ENCODE measurements at regions not wholly inside any gene's neighbourhood (a gene's known extent, or its start where the extent isn't known, plus 50 kb on each side); places are given as distances from the start of the nearest gene placed in this dataset.

DNA sequence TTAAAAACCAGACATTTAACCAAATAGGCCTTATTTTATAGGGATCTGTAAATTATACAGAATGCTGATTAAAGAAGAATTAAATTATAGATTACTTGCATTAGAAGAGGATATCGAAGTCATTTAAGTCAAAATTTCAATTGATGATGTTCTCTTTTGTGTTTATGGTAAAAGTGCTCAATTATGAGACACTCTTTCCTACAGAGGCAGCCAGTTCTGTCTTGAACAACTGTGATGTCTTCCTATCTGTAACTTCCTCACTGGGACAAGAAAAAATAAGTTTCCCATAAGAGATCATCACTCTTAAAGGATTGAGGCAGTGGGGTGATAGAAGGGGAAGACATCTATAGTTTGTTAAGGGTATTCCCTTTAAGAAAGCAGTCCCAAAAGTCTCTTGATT is 613.5 kb downstream of the INSC start:
- Histone ChIP-seq H3K4me3 (ENCODE audit: low read length) (no peak overlapping the region), H3K36me3 (ENCODE audit: insufficient read depth, low read length) (no peaks in the 10 kb centered on the region), H3K27ac (ENCODE audit: low read depth, low read length) (no peak overlapping the region), H3K27me3 (ENCODE audit: insufficient read depth, low read length, poor library complexity, severe bottlenecking) (no peaks in the 10 kb centered on the region), H3K4me1 (ENCODE audit: insufficient read depth, low read length) (no peaks in the 10 kb centered on the region), H3K9me3 (ENCODE audit: low read length) (no peaks in the 10 kb centered on the region)
- Mint-ChIP-seq H3K27ac (no peak overlapping the region), H3K4me1 (no peaks in the 10 kb centered on the region), H3K9me3 (peaks cover 0 to 9% (median 0%) of the 10 kb centered on the region in 5 donors), H3K4me3 (no peak overlapping the region), H3K36me3 (no peaks in the 10 kb centered on the region), H3K27me3 (no peaks in the 10 kb centered on the region)
- ChIA-PET POLR2A (no interaction called here), CTCF (interaction anchor here (1.3 kb wide), 1 partner anchor 8 kb away, joined by 3 read pairs; no protein-coding TSS in a partner anchor)
- no peak for DNase-seq

DNA sequence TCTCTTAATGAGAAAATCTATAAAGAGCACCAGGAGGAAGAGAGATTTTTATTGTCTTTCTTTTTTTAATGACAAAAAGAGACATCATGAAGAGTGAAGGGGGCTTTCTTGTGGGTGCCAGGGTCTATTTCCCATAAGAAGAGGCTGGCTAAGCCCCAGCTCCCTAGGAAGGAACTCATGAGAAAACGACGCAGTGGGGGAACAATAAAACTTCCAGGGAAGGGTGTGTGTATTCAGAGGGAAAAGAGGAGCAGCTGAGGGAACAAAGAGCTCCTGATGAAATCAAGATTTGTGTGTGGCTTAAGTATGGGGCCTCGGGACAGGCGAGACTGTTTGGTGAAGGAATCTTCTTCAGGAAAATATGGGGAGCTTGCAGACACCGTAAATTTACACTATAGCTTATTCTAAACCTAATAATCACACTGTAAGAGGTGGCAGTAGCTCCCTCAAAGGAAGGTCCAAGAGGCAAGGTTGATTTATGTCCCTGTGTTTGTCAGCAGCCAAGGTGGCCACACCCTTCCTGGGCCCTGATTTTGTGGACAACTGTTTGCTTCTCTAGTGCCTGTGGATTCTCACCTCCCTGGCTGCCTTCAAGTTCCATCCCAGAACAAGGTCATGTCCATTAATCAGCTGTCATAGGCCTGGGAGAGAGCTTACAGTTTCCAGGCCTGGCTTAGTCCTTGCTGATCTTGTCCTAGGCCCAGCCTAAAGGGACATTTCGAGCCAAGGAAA is 615.7 kb downstream of the INSC start:
- Histone ChIP-seq H3K27ac (ENCODE audit: low read depth, low read length) (no peak overlapping the region), H3K9me3 (ENCODE audit: low read length) (no peaks in the 10 kb centered on the region), H3K4me3 (ENCODE audit: low read length) (no peak overlapping the region), H3K27me3 (ENCODE audit: insufficient read depth, low read length, poor library complexity, severe bottlenecking) (no peaks in the 10 kb centered on the region), H3K36me3 (ENCODE audit: insufficient read depth, low read length) (no peaks in the 10 kb centered on the region), H3K4me1 (ENCODE audit: insufficient read depth, low read length) (no peaks in the 10 kb centered on the region)
- no peaks in the 10 kb centered on the region for H3K36me3 Mint-ChIP-seq
- no peak overlapping the region for H3K27ac Mint-ChIP-seq
- no peak for DNase-seq
- H3K9me3 Mint-ChIP-seq = peaks cover 0 to 5% (median 0%) of the 10 kb centered on the region in 5 donors
- no peaks in the 10 kb centered on the region for H3K27me3 Mint-ChIP-seq
- no peaks in the 10 kb centered on the region for H3K4me1 Mint-ChIP-seq
- POLR2A ChIA-PET = no interaction called here
- H3K4me3 Mint-ChIP-seq = no peak overlapping the region
- CTCF ChIA-PET = no interaction called here

DNA sequence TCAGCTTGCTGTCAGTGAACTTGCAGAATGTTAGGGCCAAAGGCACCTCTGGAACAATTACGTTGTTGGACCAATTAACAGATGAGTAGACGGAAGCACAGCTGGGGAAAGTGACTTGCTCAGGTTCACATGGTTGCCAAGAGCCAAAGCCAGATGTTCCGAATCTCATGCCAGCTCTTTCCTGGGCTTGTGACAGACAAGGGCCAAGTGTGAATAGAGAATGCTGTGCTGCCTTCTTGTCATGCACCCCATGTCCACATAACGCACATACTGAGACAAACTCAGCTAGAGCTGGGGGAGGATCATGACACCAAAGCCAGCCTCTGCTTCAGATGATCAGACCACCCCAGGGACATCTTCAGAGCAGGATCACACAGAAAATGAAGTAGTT is 616.3 kb downstream of the INSC start:
- Histone ChIP-seq H3K4me3 (ENCODE audit: low read length) (no peak overlapping the region), H3K27me3 (ENCODE audit: insufficient read depth, low read length, poor library complexity, severe bottlenecking) (no peaks in the 10 kb centered on the region), H3K4me1 (ENCODE audit: insufficient read depth, low read length) (no peaks in the 10 kb centered on the region), H3K9me3 (ENCODE audit: low read length) (no peaks in the 10 kb centered on the region), H3K27ac (ENCODE audit: low read depth, low read length) (no peak overlapping the region), H3K36me3 (ENCODE audit: insufficient read depth, low read length) (no peaks in the 10 kb centered on the region)
- Mint-ChIP-seq H3K4me3 (no peak overlapping the region), H3K27me3 (no peaks in the 10 kb centered on the region), H3K9me3 (peaks cover 0 to 5% (median 0%) of the 10 kb centered on the region in 5 donors), H3K4me1 (no peaks in the 10 kb centered on the region), H3K27ac (no peak overlapping the region), H3K36me3 (no peaks in the 10 kb centered on the region)
- DNase-seq = no peak
- POLR2A ChIA-PET = no interaction called here
- CTCF ChIA-PET = no interaction called here

DNA sequence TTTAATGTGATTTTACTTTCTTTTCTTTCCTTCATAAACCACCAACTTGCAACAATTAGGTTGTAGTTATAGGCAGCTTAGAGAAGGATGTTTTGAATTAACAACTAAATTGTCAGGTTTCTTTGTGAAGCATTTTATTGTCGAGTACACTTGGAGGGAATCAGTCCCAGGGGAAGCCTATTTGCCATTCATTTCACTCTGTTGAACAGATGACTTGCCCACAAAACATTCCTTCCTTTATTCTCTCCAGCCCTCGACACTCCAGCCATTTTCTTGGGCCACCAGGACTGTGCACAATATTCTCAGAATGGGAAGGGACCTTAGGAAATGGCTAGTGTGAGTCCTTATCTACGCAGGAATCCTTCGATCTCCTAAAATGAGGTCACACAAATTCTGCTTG is 620.6 kb downstream of the SOX6 start:
- CTCF ChIA-PET = no interaction called here
- Mint-ChIP-seq H3K27me3 (peaks cover 0 to 4% of the 10 kb centered on the region in 2 donors), H3K4me3 (no peak overlapping the region), H3K36me3 (no peaks in the 10 kb centered on the region), H3K27ac (no peak overlapping the region), H3K9me3 (peaks cover 0 to 2% (median 0%) of the 10 kb centered on the region in 5 donors), H3K4me1 (no peaks in the 10 kb centered on the region)
- no peak for DNase-seq
- no peaks in the 10 kb centered on the region for H3K4me1 ChIP-seq (ENCODE audit: insufficient read depth, low read length)
- H3K27ac ChIP-seq (ENCODE audit: low read depth, low read length) = no peak overlapping the region
- H3K4me3 ChIP-seq (ENCODE audit: low read length) = no peak overlapping the region
- H3K36me3 ChIP-seq (ENCODE audit: insufficient read depth, low read length) = no peaks in the 10 kb centered on the region
- H3K27me3 ChIP-seq (ENCODE audit: insufficient read depth, low read length, poor library complexity, severe bottlenecking) = no peaks in the 10 kb centered on the region
- no peaks in the 10 kb centered on the region for H3K9me3 ChIP-seq (ENCODE audit: low read length)
- POLR2A ChIA-PET = no interaction called here

DNA sequence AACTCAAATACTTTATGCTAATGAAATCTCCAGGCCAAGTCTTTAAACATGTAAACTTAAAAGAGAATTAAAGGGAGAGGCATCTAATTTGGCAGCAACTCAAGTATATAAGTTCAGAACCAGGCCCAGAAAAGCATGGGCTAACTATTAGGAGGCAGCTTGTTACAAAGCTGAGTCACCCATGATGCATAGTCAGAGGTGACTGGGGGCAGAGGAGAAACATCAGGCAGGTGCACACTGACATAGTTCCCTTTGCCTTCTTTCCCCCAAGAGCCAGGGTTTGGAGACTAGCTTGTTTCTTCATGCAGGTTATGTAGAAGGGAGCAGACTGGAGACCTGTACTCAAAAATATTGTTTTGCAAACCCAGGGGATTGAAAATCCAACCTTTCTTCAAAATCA is 619.0 kb downstream of the SOX6 start:
- H3K36me3 ChIP-seq (ENCODE audit: insufficient read depth, low read length) = no peaks in the 10 kb centered on the region
- POLR2A ChIA-PET = no interaction called here
- CTCF ChIA-PET = interaction anchor here (1.5 kb wide), 1 partner anchor 9 kb away, joined by 3 read pairs; no protein-coding TSS in a partner anchor
- H3K27me3 Mint-ChIP-seq = peaks cover 0 to 7% of the 10 kb centered on the region in 2 donors
- H3K27ac Mint-ChIP-seq = no peak overlapping the region
- H3K27ac ChIP-seq (ENCODE audit: low read depth, low read length) = no peak overlapping the region
- H3K4me3 ChIP-seq (ENCODE audit: low read length) = no peak overlapping the region
- no peak for DNase-seq
- H3K9me3 Mint-ChIP-seq = peaks cover 0 to 1% (median 0%) of the 10 kb centered on the region in 5 donors
- H3K36me3 Mint-ChIP-seq = no peaks in the 10 kb centered on the region
- no peak overlapping the region for H3K4me3 Mint-ChIP-seq
- no peaks in the 10 kb centered on the region for H3K9me3 ChIP-seq (ENCODE audit: low read length)
- no peaks in the 10 kb centered on the region for H3K4me1 ChIP-seq (ENCODE audit: insufficient read depth, low read length)
- no peaks in the 10 kb centered on the region for H3K4me1 Mint-ChIP-seq
- H3K27me3 ChIP-seq (ENCODE audit: insufficient read depth, low read length, poor library complexity, severe bottlenecking) = no peaks in the 10 kb centered on the region

DNA sequence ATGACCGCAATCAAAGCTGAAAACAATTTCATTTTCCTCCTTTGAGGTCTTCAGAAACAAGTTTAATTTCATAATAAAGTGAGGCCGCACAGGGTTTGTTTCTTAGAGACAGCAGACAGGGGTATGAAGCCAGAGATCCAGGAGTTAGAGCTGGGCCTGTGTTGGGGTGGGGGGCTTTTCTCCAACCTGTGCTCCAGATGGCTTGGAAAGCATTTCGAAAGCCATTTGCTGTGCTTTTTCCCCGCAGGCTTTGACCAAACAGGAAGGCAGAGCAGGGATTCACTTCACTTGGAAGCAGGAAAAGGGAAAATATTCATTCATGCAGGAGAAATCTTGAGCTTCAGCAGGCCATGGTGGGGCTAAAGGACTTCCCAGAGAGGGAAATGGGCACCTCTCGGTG is 617.4 kb downstream of the SOX6 start:
- no peaks in the 10 kb centered on the region for H3K4me1 Mint-ChIP-seq
- POLR2A ChIA-PET = no interaction called here
- Histone ChIP-seq H3K9me3 (ENCODE audit: low read length) (no peaks in the 10 kb centered on the region), H3K27me3 (ENCODE audit: insufficient read depth, low read length, poor library complexity, severe bottlenecking) (no peaks in the 10 kb centered on the region), H3K4me1 (ENCODE audit: insufficient read depth, low read length) (no peaks in the 10 kb centered on the region), H3K27ac (ENCODE audit: low read depth, low read length) (no peak overlapping the region), H3K36me3 (ENCODE audit: insufficient read depth, low read length) (no peaks in the 10 kb centered on the region), H3K4me3 (ENCODE audit: low read length) (no peak overlapping the region)
- H3K4me3 Mint-ChIP-seq = no peak overlapping the region
- CTCF ChIA-PET = no interaction called here
- no peak overlapping the region for H3K27ac Mint-ChIP-seq
- no peak for DNase-seq
- peaks cover 0 to 7% of the 10 kb centered on the region in 2 donors for H3K27me3 Mint-ChIP-seq
- no peaks in the 10 kb centered on the region for H3K36me3 Mint-ChIP-seq
- peaks cover 0 to 1% (median 0%) of the 10 kb centered on the region in 5 donors for H3K9me3 Mint-ChIP-seq

DNA sequence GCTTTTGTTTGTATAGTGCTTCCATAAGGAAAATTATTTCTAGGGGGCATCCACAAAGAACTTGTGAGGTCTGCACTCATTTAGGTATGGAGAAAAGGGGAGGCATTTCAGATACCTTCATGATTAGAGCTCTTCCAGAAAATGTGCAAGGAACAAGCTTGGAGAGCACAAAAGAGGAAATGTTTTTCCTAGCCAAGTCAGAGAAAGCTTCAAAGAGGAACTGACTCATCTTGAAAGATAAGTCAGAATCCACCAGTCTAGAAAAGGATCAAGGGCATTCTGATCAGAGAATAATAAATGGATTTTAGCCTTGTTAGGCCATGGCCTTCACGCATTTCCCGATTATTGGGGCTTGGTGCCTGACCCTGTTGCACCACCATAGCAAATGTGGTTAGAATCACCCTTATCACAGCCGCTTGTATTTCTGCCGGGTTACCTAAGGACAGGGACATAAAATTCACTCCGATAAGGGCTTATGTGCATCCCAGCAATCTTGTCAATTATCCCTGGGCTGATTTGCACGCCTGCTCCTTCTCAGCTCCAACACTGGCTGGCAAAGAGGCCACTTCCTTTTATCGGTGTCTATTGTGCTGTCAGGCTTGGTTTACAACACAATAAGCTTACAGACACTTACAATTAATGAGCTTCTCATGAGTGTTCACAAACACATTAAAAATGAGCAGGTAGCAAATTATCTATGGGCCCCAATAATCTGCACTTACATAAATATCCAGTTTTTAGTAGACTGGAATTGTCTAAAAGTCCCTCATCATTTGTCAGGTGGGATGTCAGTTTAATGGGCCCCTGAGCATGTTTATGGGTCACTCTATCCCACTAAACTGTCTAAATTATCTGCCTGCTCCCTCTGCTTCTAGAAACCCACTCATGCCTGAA is 613.5 kb downstream of the SOX6 start:
- POLR2A ChIA-PET = no interaction called here
- CTCF ChIA-PET = no interaction called here
- no peak for DNase-seq

DNA sequence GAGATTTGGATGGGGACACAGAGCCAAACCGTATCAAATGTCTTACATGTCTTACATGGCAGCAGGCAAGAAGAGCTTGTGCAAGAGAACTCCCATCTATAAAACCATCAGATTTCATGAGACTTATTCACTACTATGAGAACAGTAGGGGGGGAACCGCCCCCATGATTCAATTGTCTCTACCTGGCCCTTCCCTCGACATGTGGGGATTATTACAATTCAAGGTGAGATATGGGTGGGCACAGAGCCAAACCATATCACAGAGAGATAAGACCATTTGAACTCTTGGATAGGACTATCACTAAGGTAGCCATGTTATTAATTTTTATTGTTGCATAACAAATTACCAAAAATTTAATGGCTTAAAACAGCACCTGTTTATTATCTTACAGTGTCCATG is 611.7 kb downstream of the SOX6 start:
- DNase-seq = no peak
- H3K27me3 Mint-ChIP-seq = peaks cover 0 to 7% of the 10 kb centered on the region in 2 donors
- H3K27me3 ChIP-seq (ENCODE audit: insufficient read depth, low read length, poor library complexity, severe bottlenecking) = no peaks in the 10 kb centered on the region
- no peak overlapping the region for H3K4me3 Mint-ChIP-seq
- H3K9me3 ChIP-seq (ENCODE audit: low read length) = no peaks in the 10 kb centered on the region
- H3K4me1 ChIP-seq (ENCODE audit: insufficient read depth, low read length) = no peaks in the 10 kb centered on the region
- H3K36me3 ChIP-seq (ENCODE audit: insufficient read depth, low read length) = no peaks in the 10 kb centered on the region
- CTCF ChIA-PET = no interaction called here
- H3K27ac ChIP-seq (ENCODE audit: low read depth, low read length) = no peak overlapping the region
- no peak overlapping the region for H3K27ac Mint-ChIP-seq
- POLR2A ChIA-PET = no interaction called here
- H3K4me3 ChIP-seq (ENCODE audit: low read length) = no peak overlapping the region
- H3K36me3 Mint-ChIP-seq = no peaks in the 10 kb centered on the region
- peaks cover 0 to 6% (median 0%) of the 10 kb centered on the region in 5 donors for H3K9me3 Mint-ChIP-seq
- no peaks in the 10 kb centered on the region for H3K4me1 Mint-ChIP-seq

More for the DNA sequence above, 613.5 kb downstream of the SOX6 start:
- Histone ChIP-seq H3K36me3 (ENCODE audit: insufficient read depth, low read length) (no peaks in the 10 kb centered on the region), H3K4me3 (ENCODE audit: low read length) (no peak overlapping the region), H3K4me1 (ENCODE audit: insufficient read depth, low read length) (no peaks in the 10 kb centered on the region), H3K27me3 (ENCODE audit: insufficient read depth, low read length, poor library complexity, severe bottlenecking) (no peaks in the 10 kb centered on the region), H3K9me3 (ENCODE audit: low read length) (no peaks in the 10 kb centered on the region), H3K27ac (ENCODE audit: low read depth, low read length) (no peak overlapping the region)
- Mint-ChIP-seq H3K9me3 (peaks cover 0 to 3% (median 1%) of the 10 kb centered on the region in 5 donors), H3K27me3 (peaks cover 0 to 7% of the 10 kb centered on the region in 2 donors), H3K4me3 (no peak overlapping the region), H3K36me3 (no peaks in the 10 kb centered on the region), H3K27ac (no peak overlapping the region), H3K4me1 (no peaks in the 10 kb centered on the region)

Data from CD8-positive, alpha-beta memory T cell (primary cell).